Activated CD8-positive, alpha-beta T cell treated with anti-CD3 and anti-CD28 coated beads for 36 hours (primary cell): ENCODE measurements at regions not wholly inside any gene's neighbourhood (a gene's known extent, or its start where the extent isn't known, plus 50 kb on each side); places are given as distances from the start of the nearest gene placed in this dataset.

Source experiments
- ATAC-seq: fragments of 200-7000 bp; cut with Tn5 transposase; one replicate; pipeline ENCODE4 v1.10.0; 2021; ENCODE audit warnings: mild to moderate bottlenecking, moderate library complexity
- CTCF ChIA-PET: fragments of 350-600 bp; sonication (Branson Sonifier 250); formaldehyde crosslinking; loops from one replicate; lab custom pipeline; 2021; ENCODE audit warnings: antibody characterized with exemption; lab: Charles Lee
- POLR2A ChIA-PET: fragments of 350-600 bp; sonication (Branson Sonifier 250); formaldehyde crosslinking; loops from one replicate; lab custom pipeline; 2021; ENCODE audit warnings: antibody characterized with exemption; lab: Charles Lee
- DNase-seq: peaks from one replicate; pipeline ENCODE4 v3.0.0-alpha.2; 2020
- H3K27ac Mint-ChIP-seq: one replicate; pipeline ENCODE4 v1.8.0; 2021; ENCODE audit warnings: mild to moderate bottlenecking, mixed read lengths
- H3K27me3 Mint-ChIP-seq: one replicate; pipeline ENCODE4 v1.8.0; 2021; ENCODE audit warnings: mixed read lengths
- H3K36me3 Mint-ChIP-seq: one replicate; pipeline ENCODE4 v1.8.0; 2021; ENCODE audit warnings: low read depth, mixed read lengths
- H3K4me1 Mint-ChIP-seq: one replicate; pipeline ENCODE4 v1.8.0; 2021; ENCODE audit warnings: low read depth, mixed read lengths
- H3K4me3 Mint-ChIP-seq: one replicate; pipeline ENCODE4 v1.8.0; 2021; ENCODE audit warnings: mild to moderate bottlenecking, moderate library complexity, mixed read lengths
- H3K9me3 Mint-ChIP-seq: one replicate; pipeline ENCODE4 v1.8.0; 2021; ENCODE audit warnings: mixed read lengths
- intact Hi-C: fragments of 100-400 bp; cut with micrococcal nuclease; formaldehyde crosslinking; loops from one replicate; pipeline ENCODE4 v1.10.0; 2022
- TF ChIP-seq, protein P1 (sequence below): fragments of 200-600 bp; IDR thresholded peaks from one replicate; pipeline ENCODE4 v1.8.0; 2022; ENCODE audit warnings: antibody characterized with exemption, mild to moderate bottlenecking

DNA sequence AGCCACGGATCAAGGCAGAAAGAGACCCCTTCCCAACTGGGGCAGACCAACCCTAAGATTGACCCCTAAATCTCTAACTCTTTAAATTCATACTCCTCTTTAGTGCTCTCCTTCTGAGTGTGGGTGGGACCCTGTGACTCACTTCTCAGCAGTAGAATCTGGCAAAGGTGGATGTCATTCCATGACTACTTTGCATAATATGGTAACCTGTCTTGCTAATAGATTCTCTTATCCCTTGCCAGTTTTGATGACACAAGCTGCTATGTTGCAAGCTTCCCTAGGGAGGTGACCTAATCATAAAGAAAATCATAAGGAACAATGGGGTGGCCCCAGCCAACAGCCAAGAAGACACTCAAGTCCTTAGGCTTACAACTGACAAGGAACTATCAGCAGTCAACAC is 155.4 kb upstream of the VWC2 start:
- Mint-ChIP-seq H3K27me3 (no peaks in the 10 kb centered on the region), H3K9me3 (peaks cover 12% of the 10 kb centered on the region), H3K27ac (no peak overlapping the region), H3K4me1 (no peaks in the 10 kb centered on the region), H3K4me3 (no peak overlapping the region), H3K36me3 (no peaks in the 10 kb centered on the region)
- ATAC-seq: no peak
- TF ChIP-seq, protein P1, sequence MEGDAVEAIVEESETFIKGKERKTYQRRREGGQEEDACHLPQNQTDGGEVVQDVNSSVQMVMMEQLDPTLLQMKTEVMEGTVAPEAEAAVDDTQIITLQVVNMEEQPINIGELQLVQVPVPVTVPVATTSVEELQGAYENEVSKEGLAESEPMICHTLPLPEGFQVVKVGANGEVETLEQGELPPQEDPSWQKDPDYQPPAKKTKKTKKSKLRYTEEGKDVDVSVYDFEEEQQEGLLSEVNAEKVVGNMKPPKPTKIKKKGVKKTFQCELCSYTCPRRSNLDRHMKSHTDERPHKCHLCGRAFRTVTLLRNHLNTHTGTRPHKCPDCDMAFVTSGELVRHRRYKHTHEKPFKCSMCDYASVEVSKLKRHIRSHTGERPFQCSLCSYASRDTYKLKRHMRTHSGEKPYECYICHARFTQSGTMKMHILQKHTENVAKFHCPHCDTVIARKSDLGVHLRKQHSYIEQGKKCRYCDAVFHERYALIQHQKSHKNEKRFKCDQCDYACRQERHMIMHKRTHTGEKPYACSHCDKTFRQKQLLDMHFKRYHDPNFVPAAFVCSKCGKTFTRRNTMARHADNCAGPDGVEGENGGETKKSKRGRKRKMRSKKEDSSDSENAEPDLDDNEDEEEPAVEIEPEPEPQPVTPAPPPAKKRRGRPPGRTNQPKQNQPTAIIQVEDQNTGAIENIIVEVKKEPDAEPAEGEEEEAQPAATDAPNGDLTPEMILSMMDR: no peak
- ChIA-PET CTCF (no interaction called here), POLR2A (no interaction called here)
- no peak for DNase-seq
- intact Hi-C loops: no loop called here

DNA sequence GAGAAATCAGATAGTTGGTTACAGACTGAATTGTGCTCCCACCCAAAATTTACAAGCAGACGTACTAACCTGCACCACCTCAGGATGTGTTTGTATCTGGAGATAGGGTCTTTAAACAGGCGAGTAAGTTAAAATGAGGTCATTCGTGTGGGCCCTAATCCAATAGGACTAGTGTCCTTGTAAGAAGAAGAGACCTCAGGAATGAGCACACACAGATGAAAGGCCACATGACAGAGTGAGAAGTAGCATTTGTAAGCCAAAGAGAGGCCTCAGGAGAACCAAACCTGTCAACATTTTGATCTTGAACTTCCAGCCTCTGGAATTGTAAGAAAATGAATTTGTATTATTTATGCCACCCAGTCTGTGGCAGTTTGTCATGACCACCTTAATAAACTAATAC is 149.5 kb upstream of the VWC2 start:
- DNase-seq: no peak
- CTCF ChIA-PET: no interaction called here
- no peak overlapping the region for H3K27ac Mint-ChIP-seq
- H3K9me3 Mint-ChIP-seq: peaks cover 9% of the 10 kb centered on the region
- H3K27me3 Mint-ChIP-seq: no peaks in the 10 kb centered on the region
- TF ChIP-seq, protein P1: no peak
- no peak for ATAC-seq
- POLR2A ChIA-PET: no interaction called here
- H3K4me3 Mint-ChIP-seq: no peak overlapping the region
- H3K4me1 Mint-ChIP-seq: no peaks in the 10 kb centered on the region
- no peaks in the 10 kb centered on the region for H3K36me3 Mint-ChIP-seq
- intact Hi-C loops: no loop called here

DNA sequence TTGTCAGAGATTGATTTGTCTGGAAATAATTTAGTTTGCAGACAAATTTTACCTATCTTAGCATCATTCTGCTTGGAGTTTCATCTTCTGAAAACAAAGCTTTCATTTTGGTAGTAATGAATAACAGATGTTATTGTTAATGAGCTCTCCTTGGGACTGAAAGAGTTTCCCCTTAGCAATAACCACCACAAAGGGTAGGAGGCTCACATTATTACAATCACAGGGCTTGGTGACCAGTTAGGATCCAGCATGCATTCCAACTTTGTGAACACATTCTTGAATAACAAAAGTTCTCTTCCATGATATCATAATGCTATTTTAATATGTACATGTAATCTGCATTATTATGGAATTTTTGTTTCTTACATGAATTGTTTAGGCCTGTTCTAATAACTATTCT is 148.8 kb upstream of the VWC2 start:
- Mint-ChIP-seq H3K4me1 (no peaks in the 10 kb centered on the region), H3K4me3 (no peak overlapping the region), H3K27ac (no peak overlapping the region), H3K36me3 (no peaks in the 10 kb centered on the region), H3K27me3 (no peaks in the 10 kb centered on the region), H3K9me3 (peaks cover 9% of the 10 kb centered on the region)
- TF ChIP-seq, protein P1: no peak
- ChIA-PET CTCF (no interaction called here), POLR2A (no interaction called here)
- intact Hi-C loops: no loop called here
- DNase-seq (no peak), ATAC-seq (no peak)

DNA sequence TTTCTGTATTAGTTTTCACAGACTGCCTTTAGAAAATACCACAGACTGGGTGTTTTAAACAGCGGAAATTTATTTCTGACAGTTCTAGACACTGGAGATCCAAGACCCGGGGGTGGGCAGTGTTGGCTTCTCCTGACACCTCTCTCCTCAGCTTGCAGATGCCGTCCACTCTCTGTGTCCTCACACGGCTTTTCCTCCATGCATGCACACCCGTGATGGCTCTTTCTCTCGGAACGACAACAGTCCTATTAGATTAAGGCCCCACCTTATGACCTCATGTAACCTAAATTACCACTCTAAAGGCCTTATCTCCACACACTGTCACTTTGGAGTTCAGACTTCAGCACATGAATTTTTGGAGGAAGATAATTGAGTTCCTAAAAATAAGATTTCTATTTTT is 142.9 kb upstream of the VWC2 start:
- Mint-ChIP-seq H3K4me1 (no peaks in the 10 kb centered on the region), H3K27me3 (no peaks in the 10 kb centered on the region), H3K4me3 (no peak overlapping the region), H3K36me3 (no peaks in the 10 kb centered on the region), H3K27ac (no peak overlapping the region), H3K9me3 (no peaks in the 10 kb centered on the region)
- TF ChIP-seq, protein P1: no peak
- DNase-seq (no peak), ATAC-seq (no peak)
- ChIA-PET CTCF (interaction anchor here (0.7 kb wide), 1 partner anchor 8 kb away, joined by 4 read pairs; no protein-coding TSS in a partner anchor), POLR2A (no interaction called here)
- intact Hi-C loops: no loop called here

DNA sequence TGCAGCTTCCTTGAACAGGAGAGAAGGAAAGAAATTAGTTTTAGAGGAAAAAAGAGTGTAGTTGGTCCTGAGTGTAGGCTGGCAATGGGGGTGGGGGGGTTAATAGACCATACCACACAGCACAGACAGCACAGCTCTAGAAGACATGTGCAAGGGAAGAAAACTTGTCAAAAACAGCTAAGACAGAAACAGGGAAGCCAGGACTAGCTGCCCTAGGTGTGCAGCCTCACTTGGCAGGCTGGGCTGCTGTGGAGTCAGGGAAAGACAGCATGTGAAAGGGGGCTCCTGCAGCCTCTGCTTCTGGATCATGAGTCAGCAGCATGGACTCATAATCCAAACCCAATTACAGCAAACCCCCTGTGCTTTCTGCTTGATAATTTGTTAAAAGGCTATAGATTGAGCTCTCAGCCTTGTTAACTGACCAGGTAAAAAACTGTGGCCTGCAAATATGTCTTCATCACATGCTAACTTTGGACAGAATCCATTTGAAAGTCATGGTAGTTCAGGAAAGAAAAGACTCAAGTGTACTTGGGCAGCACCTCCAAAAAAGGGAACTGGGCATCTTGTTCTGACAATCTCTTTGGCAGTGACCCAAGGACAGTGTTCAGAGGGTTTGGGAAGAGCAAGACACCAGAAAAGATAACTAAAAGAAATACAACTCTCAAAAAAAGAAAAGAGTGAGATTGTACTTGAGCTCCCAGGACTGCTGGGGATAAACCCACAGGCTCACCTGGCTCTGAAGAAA is 142.2 kb upstream of the VWC2 start:
- Mint-ChIP-seq H3K4me3 (no peak overlapping the region), H3K4me1 (no peaks in the 10 kb centered on the region), H3K9me3 (no peaks in the 10 kb centered on the region), H3K36me3 (no peaks in the 10 kb centered on the region), H3K27me3 (no peaks in the 10 kb centered on the region), H3K27ac (no peak overlapping the region)
- POLR2A ChIA-PET: no interaction called here
- intact Hi-C loops: no loop called here
- no peak for ATAC-seq
- CTCF ChIA-PET: interaction anchor here (0.7 kb wide), 1 partner anchor 9 kb away, joined by 4 read pairs; no protein-coding TSS in a partner anchor
- TF ChIP-seq, protein P1: no peak
- no peak for DNase-seq
